GM18909 (cell line): ENCODE measurements at regions not wholly inside any gene's neighbourhood (a gene's known extent, or its start where the extent isn't known, plus 50 kb on each side); places are given as distances from the start of the nearest gene placed in this dataset.

Experiments used
- ATAC-seq: cut with Tn5 transposase; IDR thresholded peaks from one replicate; pipeline ENCODE4 v1.9.1; 2021; ENCODE audit warnings: mild to moderate bottlenecking; ENCODE audit not compliant: unreplicated experiment, poor library complexity

DNA sequence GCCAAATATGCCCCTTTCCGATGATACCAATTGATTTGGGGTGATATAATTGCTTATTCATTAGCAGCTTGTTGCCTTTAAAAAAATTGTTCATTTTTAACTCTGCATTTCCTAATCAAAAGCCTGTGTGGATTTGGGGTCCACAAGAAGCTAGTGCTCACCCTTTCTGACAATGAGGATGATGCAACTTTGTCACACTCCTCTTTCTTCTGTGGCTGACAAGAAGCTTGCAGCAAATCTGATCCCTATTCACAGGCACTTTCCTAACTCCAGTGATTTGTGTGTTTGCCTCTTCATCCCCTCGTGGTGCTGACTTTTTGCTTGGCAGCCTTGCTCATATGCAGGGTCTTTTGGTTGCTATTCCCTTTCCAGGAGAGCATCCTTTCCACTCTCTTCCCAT, 182.7 kb upstream of the LDB2 start:
- ATAC-seq, result no peak

DNA sequence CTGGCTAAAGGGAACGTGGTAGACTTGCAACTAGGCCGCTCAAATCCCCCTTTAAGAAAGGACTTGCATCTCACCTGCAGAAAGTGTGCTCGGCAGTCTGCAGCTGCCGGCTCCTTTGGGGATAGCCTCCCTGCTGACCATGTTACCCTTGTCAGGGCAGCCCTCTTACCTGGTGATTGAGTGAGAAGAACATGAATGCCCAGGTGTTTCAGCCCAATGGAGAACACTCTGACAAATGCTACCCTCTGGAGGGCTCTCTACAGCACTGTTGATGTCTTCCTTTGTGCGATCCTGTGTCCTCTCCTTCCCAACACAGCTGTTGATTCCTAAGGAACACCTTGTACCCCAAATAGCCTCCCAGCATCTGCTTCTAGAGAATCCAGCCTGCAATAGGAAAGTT, 178.7 kb upstream of the LDB2 start:
- ATAC-seq, result no peak

DNA sequence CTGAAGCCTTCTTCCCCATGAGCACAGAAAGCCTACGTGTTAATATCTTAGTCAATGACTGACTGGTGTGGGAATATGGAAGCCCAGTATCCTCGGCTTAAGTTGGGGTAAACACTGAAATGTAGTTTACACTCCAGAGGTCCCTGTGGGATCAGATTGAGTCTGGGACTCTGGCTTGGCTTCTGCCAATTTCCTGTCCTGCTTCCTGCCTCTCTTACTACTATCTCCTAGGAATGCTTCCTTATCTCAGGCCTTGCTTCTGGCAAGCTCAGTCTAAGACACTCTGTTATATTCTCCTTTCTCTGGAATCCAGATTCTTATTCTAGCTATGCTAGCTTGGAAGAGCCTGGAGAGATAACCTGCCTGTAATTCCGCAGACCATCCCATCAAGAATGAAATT, 174.0 kb upstream of the LDB2 start:
- no peak for ATAC-seq

DNA sequence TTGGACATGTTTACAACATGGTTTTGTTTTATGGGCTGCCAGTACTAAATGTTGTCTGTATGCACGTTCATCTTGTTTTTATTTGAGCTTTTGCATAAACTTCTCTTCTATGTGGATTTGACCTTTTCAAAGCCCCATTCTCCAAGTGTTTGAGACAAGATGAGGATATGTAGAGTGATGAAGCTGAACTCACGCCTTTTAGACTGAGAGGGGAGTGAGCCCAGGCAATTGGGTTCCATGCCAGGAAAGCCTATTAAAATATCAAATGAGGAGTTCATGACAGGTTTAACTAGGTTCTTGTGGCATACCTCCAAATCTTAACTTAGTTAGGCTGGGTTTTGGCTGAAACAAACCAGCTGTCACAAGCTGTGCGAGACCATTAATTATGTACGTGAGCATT, 170.4 kb upstream of the LDB2 start:
- ATAC-seq, result no peak

DNA sequence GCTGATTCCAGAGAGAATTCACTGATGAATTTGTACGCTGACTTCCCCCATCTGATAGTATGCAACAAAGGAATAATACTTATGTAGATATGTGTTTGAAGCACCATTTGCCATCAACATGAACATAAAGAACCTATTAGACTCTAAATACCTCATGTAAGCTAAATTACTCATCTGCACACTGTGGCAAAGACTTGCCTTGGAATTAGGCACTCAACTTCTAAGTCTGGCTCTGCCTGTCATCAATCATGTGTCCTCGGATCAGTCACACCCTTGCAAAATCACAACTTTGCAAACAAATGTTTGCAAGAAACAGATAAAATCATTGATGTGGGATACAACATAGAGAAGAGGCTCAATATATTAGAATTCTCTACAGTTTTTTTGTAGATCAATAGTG, 169.9 kb upstream of the LDB2 start:
- ATAC-seq, result no peak

DNA sequence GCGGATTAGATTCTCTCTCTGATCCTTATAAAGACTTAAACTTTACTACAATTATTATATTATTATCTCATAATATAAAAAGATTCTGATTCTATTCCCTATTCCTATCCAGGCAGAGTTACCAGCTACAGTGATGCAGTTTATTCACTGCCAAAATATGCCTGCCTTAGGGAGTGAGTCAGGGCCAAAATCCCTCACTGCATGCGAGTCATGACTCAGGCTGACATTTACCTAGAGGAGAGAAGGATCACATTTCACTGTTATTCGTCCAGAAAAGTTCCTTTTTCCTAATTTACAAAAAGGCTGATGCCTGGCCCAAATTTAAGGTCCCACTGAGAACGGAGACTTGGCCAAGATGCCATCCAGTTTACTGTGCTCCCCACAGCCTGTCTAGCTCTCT, 168.5 kb upstream of the LDB2 start:
- ATAC-seq, result no peak

DNA sequence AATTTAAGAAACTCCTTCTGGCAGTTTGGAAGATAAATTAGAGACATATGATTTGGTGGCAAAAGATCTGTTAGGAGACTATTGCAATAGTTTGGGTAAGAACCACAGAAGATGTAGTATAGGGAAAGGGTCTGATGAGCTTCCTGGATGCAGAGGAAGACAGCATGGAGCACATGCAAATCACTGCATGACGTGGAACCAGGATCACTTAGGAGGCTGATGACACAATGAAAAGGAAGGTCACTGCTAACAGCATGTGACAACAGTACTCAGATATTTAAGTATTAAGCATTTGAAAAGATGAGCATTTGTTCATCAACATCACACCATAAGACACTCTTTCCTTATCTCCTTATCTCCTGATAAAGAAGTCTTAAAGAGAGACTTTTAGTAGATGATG, 167.8 kb upstream of the LDB2 start:
- no peak for ATAC-seq

DNA sequence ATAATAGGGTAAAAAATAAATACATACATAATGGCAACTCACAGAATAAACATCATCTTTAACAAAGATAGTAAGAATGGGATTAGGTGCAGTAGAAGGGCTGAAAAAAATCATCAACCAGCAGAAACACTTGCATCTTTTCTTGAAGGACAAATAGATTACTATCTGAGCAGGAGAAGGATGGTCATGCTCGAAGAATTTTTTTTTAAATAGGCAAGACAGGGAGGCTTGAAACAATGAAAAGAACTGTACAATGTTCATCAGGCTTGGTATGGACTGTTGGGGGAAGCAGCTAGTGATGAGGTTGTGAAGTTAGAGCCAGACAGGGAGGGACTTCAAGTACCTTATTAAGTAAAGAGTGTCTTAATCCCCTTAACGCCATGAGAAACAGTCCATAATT, 167.4 kb upstream of the LDB2 start:
- ATAC-seq, result no peak

DNA sequence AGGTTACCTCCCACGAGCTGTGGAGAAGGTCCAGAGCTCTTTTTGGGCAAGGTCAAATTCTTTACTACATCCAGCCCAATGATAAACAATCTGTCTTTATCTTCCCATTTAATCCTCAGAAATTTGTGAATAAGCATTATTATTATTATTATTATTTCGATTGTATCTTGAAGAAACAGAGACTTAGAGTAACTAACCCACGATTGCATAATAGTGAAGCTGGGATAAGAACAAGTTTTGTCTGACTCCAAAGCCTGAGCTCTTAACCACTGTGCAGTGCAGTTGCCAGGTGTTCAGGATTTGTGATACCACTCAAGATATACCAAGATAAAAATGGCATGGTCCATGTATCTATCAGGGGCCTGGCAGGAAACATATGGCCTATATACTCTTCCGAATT, 166.5 kb upstream of the LDB2 start:
- ATAC-seq, result no peak

DNA sequence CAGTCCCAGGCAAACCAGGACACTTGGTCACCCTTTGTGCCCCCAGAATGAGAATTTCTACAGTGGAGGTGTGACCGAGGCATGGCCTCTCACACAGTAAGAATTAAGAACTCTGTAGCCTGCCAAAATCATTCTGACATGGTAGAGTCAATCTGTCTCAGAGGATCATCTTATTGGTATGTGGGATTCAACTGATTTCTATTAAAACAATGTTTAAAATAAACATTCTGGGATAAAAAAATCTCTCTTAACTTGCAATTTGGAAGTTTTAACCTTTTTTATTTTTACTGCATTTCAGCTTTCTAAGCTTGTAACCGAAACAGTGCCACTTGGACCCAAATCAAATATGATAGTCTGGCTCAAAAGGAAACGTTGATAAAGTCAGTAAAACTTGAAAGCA, 165.4 kb upstream of the LDB2 start:
- ATAC-seq, result no peak

DNA sequence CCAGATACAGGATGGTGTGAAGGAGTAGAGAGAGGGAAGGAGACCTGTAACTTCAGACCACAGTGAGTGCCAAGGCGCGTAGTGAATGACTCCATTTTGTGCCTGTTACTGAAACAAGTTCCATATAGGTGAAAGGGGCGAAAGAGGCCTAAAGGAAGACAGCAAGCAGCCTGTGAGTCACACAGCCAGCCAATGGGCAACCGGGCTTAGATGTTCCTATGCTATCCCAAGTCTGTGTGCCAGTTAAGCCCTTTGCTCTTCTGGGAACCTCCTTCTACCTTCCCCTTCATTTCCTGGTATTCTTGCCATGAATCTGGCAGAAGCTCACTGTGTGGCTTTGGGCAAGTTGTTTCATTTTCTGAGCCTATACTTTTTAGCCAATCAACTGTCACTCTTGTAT, 161.8 kb upstream of the LDB2 start:
- ATAC-seq, result no peak

DNA sequence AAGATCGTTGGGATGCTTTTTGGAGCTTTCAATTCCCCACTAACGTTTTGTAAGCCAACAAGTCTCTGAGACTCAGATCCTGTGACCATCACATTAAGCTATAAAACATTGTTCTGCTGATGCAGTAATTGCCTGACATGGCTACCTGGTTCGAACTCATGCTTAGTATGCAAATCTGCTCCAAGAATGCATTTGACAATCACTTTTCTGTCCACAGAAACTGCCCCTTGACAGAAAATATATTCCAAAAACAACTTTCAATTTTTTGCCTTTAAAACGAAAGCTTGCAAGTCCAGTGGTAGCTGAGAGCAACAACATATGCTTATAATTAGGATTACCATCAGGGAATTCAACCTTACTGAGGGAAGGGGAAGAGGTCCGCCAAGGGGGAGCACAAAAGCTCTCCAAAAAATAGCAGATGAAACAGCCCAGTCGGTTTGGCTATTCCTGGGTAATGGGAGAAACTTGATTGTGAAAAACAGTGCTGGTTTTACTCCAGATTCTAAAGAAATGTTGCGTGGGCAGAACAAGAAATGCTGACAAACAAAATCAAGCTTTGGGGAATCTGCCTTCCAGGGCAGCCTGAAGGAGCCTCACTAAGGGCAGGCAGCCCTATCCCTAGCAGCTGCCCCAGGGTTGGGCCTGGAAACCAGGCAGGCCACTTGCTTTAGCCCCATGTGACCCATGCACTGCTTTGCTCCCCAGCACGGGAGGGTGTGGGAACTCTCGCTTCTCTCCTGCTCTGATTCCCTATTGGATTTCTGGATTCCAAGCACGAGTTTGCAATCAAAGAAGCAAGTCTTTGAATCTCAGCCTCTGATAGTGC, 160.7 kb upstream of the LDB2 start:
- no peak for ATAC-seq

DNA sequence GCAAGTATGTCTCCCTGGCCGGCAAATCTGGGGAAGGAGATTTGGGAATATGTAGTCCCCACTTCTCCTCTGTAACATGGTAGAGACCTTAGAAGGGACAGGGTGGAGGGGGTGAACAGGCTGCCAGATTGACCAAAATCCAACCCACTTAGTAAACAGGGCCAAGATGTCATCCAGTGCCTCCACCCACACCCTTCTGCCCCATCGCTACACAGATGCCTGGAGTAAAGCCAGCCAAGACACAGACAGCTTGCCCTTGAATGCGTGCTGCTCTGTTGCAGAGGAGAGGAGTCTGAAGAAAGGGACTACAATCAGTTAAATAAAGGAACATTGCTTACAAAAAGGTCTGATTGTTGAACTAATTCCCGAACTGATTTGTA, 160.1 kb upstream of the LDB2 start:
- ATAC-seq, result no peak

DNA sequence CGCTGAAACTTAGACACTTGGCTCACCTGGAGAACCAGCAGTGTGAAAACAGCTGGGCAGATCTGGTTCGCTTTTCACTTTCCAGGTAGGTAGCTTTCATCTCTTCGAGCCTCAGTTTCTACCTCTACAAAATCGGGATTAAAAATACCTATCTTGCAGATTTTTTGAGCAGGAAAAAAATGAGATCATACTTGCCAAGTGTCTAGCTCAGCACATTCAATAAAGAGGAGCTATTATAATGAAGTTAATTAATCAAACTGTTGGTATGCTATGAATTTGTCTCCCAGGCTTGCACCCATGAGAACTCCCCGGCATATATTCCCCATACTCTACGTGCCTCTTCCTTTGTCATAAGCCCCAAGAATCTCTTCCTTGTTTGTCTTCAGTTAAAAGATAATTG, 158.6 kb upstream of the LDB2 start:
- no peak for ATAC-seq

DNA sequence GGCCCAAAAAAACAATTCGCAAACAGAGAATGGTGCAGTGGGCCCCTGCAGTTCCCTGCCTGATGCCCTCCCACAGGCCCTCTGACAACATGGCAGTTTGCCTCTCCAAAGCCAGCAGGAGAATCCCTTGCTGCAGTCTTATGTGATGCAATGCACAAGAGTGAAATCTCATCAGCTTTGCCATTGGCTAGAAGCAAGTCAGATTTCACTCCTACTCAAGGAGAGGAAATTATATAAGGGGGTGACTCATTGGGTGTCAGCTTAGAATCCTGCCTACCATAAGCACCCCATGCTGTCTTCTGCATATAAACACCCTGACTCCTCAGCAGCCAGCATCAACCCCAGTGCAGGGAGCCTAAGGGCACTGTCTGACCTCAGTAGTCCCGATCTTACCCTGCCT, 157.3 kb upstream of the LDB2 start:
- ATAC-seq, result no peak

DNA sequence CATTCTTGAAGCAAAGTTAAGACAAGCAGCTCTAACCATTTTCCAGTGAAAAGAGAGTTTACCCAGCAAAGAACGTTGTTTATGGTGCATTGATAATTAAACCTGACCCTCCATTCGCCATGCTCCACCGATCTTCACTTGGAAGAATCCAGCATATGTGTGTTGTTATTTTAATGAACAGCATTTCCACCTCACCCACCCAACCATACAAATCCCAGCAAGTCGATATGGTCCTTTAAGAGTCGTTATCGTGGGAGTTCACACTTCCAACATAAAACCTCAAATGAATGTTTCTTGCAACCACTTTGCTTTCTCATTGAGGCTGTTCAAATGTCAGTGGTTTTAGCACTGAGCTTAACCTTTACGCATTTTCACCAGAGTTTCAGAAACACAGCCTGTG, 147.4 kb upstream of the LDB2 start:
- no peak for ATAC-seq

DNA sequence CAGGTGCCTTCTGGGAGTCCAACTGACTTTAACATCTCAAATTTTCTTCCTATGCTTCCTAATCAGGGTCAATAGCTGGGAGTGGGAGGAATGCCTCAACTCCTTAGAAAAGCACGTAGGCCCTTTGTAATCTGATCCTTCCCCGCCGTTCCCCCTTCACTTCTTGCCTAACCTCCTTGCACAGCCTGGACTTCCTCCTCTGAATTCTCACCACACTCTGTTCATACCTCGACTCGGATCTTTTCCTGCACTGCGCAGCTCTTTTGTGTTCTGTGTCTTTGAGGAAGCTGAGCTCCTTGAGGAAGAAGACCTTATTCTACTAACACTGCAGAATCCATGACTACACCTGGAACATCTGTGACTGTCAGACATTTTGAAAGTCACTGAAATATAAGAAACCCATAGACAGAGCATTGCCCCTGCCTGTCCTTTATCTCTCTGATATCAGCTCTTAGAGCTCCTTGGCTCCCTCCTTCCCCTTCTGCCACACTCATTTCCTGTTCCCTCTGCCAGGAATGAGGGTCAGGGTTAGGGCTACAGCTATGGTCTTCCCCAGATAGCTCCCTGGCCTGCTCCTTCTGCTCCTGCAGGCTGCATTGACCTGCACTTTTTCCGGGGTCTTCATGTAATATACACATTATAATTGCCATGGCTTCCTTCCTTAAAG, 140.2 kb upstream of the LDB2 start:
- ATAC-seq, result no peak

DNA sequence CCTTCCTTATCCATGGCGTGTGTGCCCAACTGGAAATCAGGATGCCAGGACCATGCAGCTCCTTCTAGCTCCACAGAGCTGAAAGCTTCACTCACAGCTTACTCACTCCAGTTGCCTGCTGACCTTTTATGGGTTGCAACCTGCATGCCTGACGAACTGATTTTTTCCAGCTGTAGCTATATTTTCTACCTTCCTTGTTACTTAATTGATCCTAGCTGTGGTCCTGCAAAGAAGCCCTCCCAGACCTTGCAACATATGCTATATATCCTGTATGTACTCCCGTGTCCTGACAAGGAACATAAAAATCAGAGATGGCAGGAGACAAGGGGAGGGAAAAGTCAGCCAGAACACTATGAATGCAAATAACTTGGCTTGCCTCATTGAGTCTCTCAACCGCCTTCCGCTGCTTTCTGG, 135.3 kb upstream of the LDB2 start:
- no peak for ATAC-seq

DNA sequence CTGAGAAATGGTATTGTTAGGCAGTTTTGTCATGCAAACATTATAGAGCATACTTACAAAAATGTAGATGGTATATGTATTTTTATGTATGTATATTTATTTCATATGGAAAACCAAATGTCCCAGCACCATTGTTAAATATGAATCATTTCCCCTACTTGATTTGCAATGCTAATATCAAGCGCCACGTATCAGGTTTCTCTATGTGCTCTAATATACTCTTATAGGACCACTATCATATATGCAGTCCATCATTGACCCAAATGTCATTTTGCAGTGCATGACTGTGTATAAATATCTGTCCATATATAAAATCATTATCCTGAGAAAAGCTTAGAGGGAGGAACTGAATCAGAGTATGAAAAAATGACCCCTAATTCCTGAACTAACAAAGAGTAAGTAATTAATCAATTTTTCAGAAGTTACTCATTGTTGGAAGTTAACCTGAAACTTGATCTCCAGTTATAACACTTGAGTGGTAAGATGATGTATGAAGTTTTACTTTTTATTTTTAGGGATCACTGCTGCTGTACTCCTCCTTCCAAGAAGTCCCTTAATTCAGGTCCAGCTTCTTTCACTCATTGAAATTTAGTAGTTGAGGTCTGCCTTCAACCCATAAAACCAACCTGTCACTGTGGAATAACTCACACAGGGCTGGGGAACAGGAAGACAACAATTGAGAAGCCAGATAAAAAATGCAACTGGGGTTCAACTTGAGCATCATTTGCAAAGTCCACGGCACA, 134.8 kb upstream of the LDB2 start:
- ATAC-seq, result no peak

DNA sequence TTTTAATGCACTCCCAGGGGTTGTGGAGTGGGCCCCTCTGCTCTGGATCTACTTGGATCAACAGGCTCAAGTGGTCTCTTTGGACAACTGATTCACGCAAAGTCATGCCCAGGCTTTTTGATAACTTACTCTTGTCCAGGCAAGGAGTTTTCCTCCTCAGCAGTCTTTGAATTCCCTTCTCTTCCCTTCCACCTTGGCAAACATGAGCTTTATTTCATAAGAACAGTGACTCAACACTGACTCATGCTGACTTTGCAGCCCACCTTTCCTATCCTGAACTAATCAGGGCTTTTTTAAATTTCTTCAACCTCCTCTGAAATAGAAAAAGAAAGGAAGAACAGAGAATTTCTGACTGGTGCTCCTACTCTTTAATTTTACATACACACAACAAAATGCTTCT, 132.1 kb upstream of the LDB2 start:
- no peak for ATAC-seq

DNA sequence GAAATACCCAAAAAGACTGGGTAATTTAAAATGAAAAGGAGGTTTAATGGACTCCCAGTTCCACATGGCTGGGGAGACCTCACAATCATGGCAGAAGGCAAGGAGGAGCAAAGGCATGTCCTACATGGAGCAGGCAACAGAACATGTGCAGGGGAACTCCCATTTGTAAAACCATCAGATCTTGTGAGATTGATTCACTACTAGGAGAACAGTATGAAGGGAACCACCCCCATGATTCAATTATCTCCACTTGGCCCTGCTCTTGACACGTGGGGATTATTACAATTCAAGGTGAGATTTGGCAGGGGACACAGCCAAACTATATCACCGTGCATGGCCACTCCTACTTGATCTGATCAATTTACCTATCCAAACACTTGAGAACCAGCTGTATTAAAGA, 131.5 kb upstream of the LDB2 start:
- ATAC-seq, result no peak

DNA sequence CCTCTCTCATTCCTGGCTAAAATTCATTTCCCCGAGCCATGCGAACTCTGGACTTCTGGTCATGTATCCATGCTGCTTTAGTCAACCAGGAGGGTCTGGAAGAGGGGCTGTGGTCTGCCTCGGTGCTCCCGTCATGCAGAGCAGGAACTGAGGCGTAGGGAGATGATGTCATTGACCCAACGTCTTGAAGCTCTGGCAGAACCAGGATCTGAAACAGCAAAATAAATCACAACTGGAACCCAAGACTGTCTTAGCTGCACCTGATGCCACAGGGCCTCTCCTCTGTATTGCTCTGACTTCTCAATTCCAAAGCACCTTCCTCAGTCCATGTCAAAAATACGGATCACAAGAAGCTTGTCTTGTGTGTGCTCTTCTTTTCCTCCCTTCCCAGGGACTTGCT, 131.0 kb upstream of the LDB2 start:
- ATAC-seq, result no peak
